K562 (cell line): ENCODE measurements at regions not wholly inside any gene's neighbourhood (a gene's known extent, or its start where the extent isn't known, plus 50 kb on each side); places are given as distances from the start of the nearest gene placed in this dataset.

Experiments used
- CAMTA2 ChIP-seq: fragments of 250-450 bp; sonication (Bioruptor Pico); conservative IDR thresholded peaks from 2 replicates; pipeline ENCODE4 v1.5.1; 2022
- ESRRB ChIP-seq: fragments of 250-450 bp; sonication (Bioruptor Pico); IDR thresholded peaks from 2 replicates; pipeline ENCODE4 v1.5.0; 2020; ENCODE audit warnings: mild to moderate bottlenecking, moderate library complexity, borderline replicate concordance
- JUN ChIP-seq, 2 experiments: sonication (generic) in 1 of 2; formaldehyde crosslinking in 1 of 2; IDR thresholded peaks; 2 replicates each; pipeline versions ENCODE4 v1.6.1 to v1.8.0; 2012 to 2022; ENCODE audit warnings: borderline replicate concordance in 2 of 2, mild to moderate bottlenecking in 2 of 2, improper control_type of control experiment in 1 of 2, low read depth in 1 of 2, low read length in 1 of 2, missing genetic modification reagents in 1 of 2
- MTF1 ChIP-seq: fragments of 250-450 bp; sonication (Bioruptor Pico); IDR thresholded peaks from 2 replicates; pipeline ENCODE4 v1.9.0; 2021; ENCODE audit warnings: moderate library complexity, mild to moderate bottlenecking, inconsistent platforms, borderline replicate concordance
- POLR2G ChIP-seq: fragments of 200-400 bp; formaldehyde crosslinking; IDR thresholded peaks from 2 replicates; pipeline ENCODE4 v1.6.1; 2017; ENCODE audit warnings: low read depth, mild to moderate bottlenecking, antibody characterized with exemption, low read length, moderate library complexity
- RAD51 ChIP-seq: fragments of 450-650 bp; IDR thresholded peaks from 2 replicates; pipeline ENCODE4 v1.7.1; 2016; ENCODE audit warnings: low read depth, mild to moderate bottlenecking, borderline replicate concordance
- RHOXF2B ChIP-seq: fragments of 250-450 bp; sonication (Bioruptor Pico); conservative IDR thresholded peaks from 2 replicates; pipeline ENCODE4 v1.5.1; 2021
- SIN3A ChIP-seq, 2 experiments: fragments of 150-350 bp in 1 of 2; IDR thresholded peaks; 2 replicates each; pipeline ENCODE4 v1.6.1; 2011 to 2016; ENCODE audit warnings: borderline replicate concordance in 2 of 2, low read depth in 2 of 2, low read length in 2 of 2, mild to moderate bottlenecking in 2 of 2, moderate library complexity in 2 of 2; ENCODE audit not compliant: control insufficient read depth in 1 of 2
- TEAD2 ChIP-seq: fragments of 450-650 bp; IDR thresholded peaks from 2 replicates; pipeline ENCODE4 v1.6.1; 2016; ENCODE audit warnings: missing genetic modification characterization, control low read depth, missing compliant biosample characterization
- XRCC5 ChIP-seq: fragments of 200-400 bp; formaldehyde crosslinking; IDR thresholded peaks from 2 replicates; pipeline ENCODE4 v1.6.1; 2017; ENCODE audit warnings: low read depth, mild to moderate bottlenecking, low read length
- ZNF589 ChIP-seq: fragments of 200-800 bp; sonication (Bioruptor generic); IDR thresholded peaks from 2 replicates; pipeline ENCODE4 v1.6.1; 2016; ENCODE audit warnings: low read depth, missing genetic modification characterization, missing compliant biosample characterization
- TF ChIP-seq, protein P1 (sequence below): fragments of 250-450 bp; sonication (Bioruptor Pico); IDR thresholded peaks from 2 replicates; pipeline ENCODE4 v1.5.1; 2021; ENCODE audit warnings: mild to moderate bottlenecking
- TF ChIP-seq, protein P2 (sequence below), 2 experiments: fragments of 250-450 bp in 1 of 2; fragments of 450-650 bp in 1 of 2; sonication (Bioruptor Pico) in 1 of 2; IDR thresholded peaks; 2 replicates each; pipeline versions ENCODE4 v1.6.1 to v1.8.0; 2016 to 2021; ENCODE audit warnings: mild to moderate bottlenecking in 2 of 2, moderate library complexity in 2 of 2, missing compliant biosample characterization in 1 of 2, missing genetic modification characterization in 1 of 2
- TF ChIP-seq, protein P3 (sequence below), 2 experiments: fragments of 450-650 bp; IDR thresholded peaks; 2 replicates each; pipeline ENCODE4 v1.6.1; 2016; ENCODE audit warnings: mild to moderate bottlenecking in 2 of 2, borderline replicate concordance in 1 of 2, low read depth in 1 of 2, moderate library complexity in 1 of 2

DNA sequence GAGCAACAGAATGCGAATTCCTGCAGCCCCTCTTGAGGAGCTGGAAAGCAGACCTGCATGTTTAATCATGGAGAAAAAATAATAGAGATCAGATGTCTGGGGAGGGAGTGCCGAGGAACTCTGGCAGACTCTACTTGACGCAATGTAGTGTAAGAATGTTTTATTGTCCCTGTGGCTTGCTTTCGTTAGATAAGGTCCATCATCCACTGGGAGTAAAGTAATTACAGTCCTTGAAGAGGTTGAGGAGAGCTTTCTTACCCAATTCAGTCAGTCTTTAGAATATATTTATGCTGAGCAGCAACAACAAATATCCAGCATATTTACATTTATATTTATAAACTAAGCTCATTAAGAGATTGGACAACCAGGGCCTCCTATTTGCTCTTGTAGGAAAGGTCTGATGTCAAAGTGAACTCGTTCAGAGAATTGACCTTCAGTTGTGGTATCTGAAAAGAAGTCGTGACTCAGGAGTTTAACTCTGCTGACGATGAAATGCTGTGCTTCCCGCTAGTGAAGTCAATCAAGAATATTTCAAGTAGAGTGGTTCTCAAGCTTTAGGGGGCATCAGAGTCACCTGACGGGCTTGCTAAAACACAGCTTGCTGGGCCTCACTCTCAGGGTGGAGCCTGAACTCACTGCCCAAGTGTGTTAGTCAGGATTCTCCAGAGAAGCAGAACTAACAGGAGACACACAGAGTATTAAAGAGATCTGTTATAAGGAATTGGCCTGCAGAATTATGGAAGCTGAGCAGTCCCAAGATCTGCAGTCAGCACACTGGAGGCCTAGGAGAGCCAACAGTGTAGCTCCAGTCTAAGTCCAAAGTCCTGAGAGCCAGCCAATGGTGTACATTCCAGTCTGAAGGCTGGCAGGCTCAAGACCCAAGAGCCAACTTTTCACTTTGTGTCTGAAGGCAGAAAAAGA, 139.3 kb upstream of the LMNTD1 start (continued):
- TF ChIP-seq, protein P1, sequence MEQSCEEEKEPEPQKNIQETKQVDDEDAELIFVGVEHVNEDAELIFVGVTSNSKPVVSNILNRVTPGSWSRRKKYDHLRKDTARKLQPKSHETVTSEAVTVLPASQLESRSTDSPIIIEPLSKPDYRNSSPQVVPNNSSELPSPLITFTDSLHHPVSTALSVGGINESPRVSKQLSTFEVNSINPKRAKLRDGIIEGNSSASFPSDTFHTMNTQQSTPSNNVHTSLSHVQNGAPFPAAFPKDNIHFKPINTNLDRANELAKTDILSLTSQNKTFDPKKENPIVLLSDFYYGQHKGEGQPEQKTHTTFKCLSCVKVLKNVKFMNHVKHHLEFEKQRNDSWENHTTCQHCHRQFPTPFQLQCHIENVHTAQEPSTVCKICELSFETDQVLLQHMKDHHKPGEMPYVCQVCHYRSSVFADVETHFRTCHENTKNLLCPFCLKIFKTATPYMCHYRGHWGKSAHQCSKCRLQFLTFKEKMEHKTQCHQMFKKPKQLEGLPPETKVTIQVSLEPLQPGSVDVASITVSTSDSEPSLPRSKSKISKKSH (CRISPR knock-in tag): no peak
- TF ChIP-seq RAD51 (peak; percentile 34; the same call in 1 of the 2 replicates), ESRRB (CRISPR knock-in tag) (no peak), MTF1 (no peak), XRCC5 (no peak), RHOXF2B (CRISPR knock-in tag) (no peak), SIN3A (IDR thresholded peaks at IDR 0.05; ENCODE audit: borderline replicate concordance in 2 of 2, control insufficient read depth in 1 of 2, low read depth in 2 of 2, low read length in 2 of 2) (no peak), JUN (IDR thresholded peaks at IDR 0.05; ENCODE audit: borderline replicate concordance, low read depth, low read length) (no peak), JUN (CRISPR knock-in tag; IDR thresholded peaks at IDR 0.05; ENCODE audit: borderline replicate concordance) (no peak), POLR2G (no peak), ZNF589 (CRISPR knock-in tag) (0 out of 2 replicates have a peak, but pooled peaks have one; percentile 61), CAMTA2 (no peak), TEAD2 (tag) (no peak)
- TF ChIP-seq, protein P2, sequence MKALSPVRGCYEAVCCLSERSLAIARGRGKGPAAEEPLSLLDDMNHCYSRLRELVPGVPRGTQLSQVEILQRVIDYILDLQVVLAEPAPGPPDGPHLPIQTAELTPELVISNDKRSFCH (CRISPR knock-in tag; IDR thresholded peaks at IDR 0.05): no peak
- TF ChIP-seq, protein P2 (tag; IDR thresholded peaks at IDR 0.05): no peak
- TF ChIP-seq, protein P3, sequence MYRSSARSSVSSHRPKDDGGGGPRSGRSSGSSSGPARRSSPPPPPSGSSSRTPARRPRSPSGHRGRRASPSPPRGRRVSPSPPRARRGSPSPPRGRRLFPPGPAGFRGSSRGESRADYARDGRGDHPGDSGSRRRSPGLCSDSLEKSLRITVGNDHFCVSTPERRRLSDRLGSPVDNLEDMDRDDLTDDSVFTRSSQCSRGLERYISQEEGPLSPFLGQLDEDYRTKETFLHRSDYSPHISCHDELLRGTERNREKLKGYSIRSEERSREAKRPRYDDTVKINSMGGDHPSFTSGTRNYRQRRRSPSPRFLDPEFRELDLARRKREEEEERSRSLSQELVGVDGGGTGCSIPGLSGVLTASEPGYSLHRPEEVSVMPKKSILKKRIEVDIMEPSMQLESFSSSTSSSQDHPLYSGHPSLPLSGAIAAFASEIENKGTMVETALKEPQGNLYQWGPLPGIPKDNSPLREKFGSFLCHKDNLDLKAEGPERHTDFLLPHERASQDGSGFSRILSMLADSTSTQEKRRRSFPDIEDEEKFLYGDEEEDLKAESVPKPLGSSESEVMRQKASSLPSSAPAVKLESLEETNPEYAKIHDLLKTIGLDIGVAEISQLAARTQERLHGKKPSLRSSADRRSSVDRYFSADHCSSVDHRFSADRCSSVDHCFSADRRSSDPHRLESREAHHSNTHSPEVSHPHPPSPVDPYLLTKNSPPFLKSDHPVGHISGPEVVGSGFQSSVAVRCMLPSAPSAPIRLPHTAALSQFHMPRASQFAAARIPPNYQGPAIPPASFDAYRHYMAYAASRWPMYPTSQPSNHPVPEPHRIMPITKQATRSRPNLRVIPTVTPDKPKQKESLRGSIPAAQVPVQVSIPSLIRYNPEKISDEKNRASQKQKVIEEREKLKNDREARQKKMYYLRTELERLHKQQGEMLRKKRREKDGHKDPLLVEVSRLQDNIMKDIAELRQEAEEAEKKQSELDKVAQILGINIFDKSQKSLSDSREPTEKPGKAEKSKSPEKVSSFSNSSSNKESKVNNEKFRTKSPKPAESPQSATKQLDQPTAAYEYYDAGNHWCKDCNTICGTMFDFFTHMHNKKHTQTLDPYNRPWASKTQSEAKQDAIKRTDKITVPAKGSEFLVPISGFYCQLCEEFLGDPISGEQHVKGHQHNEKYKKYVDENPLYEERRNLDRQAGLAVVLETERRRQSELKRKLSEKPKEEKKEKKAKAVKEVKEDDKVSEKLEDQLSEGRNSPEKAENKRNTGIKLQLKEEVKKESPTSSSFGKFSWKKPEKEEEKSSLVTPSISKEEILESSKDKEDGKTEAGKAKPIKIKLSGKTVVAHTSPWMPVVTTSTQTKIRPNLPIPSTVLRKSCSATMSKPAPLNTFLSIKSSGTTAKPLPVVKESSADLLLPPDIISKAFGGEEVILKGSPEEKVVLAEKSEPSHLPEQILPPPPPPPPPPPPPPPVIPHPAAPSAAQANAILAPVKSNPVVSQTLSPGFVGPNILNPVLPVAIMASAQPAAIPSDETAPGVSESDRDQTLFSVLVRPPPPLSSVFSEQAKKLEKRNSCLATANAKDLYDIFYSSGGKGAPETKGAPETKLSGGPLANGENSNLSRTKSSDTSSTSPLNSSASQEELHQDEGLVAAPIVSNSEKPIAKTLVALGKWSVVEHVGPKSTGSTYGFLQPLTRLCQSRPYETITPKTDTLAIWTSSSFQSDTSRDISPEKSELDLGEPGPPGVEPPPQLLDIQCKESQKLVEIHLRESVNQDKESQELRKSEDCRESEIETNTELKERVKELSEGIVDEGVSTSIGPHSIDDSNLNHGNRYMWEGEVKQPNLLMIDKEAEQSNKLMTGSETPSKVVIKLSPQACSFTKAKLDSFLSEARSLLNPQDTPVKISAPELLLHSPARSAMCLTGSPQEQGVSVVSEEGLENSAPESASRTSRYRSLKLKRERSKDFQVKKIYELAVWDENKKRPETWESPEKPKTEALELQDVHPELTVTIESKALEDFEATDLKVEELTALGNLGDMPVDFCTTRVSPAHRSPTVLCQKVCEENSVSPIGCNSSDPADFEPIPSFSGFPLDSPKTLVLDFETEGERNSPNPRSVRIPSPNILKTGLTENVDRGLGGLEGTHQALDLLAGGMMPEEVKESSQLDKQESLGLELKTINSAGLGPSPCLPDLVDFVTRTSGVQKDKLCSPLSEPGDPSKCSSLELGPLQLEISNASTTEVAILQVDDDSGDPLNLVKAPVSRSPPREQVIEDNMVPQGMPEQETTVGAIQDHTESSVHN (IDR thresholded peaks at IDR 0.05; ENCODE audit: borderline replicate concordance in 1 of 2, low read depth in 1 of 2): 0 out of 4 replicates have a peak, but pooled peaks of 1 of the 2 experiments have one; percentile 47
